Endometrial microvascular endothelial cells (primary cell): ENCODE measurements at regions not wholly inside any gene's neighbourhood (a gene's known extent, or its start where the extent isn't known, plus 50 kb on each side); places are given as distances from the start of the nearest gene placed in this dataset.

Experiments used
- in situ Hi-C: cut with HindIII; loops from 2 replicates; pipeline ENCODE4 v1.10.0; 2017; ENCODE audit warnings: low sequenced_read_pairs, low pct_unique_long_range_greater_than_20kb; ENCODE audit errors: inconsistent ontology term

DNA sequence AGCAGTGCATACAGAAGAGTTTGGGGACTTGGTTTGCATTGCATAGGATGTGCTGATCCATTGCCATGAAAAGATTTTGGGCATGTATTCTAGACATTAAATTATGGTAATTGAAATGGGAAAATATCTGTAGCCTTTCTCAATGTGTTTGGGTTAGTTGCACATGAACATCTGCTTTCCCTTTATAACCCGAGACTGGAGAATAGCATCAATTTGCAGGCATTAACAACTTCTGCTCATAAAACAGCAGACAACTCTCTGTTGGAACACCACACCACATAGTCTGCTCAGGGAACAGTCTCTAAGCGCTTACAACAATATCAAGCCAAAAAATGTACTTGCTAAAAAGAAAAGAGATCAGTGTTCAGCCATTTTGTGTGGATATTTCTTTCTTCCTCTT, 1391.1 kb upstream of the LRRTM3 start:
- in situ Hi-C loops: no loop called here

DNA sequence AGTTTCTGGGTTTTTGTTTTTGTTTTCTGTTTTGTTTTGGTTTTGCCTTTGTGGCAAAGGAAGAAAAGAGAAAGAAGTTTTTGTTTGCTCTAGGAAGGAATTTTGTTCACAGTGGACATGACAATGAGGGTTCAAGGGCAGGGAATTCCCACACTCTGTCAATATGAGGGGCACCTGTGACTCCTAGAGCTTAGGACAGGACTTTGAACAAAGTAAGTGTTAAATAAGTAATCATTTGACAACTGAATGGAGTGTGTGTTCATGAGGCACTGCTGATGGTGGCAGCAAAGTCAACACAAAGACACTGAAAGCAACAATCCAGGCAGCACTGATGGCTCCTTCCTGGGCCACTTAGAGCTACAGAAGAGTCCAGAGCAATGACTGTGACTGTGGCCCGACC, 1381.1 kb upstream of the LRRTM3 start:
- in situ Hi-C loops: no loop called here

DNA sequence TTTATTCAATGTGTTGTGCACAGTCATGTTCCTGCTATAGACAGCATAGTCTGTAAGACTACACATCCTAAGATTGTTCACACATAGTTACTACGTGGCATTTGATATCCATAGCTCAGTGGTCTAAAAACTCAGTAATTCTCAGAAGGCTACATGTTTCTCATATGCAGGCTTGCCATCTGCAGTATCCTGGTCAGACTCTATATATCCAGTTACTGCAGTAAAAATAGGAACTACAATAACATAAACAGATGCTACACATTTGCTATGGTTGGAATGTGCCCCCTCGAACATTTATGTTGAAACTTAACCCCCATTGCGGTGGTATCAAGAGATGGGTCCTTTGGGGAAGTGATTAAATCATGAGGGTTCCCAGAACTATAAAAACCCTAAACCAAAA, 1377.8 kb upstream of the LRRTM3 start:
- in situ Hi-C loops: no loop called here

DNA sequence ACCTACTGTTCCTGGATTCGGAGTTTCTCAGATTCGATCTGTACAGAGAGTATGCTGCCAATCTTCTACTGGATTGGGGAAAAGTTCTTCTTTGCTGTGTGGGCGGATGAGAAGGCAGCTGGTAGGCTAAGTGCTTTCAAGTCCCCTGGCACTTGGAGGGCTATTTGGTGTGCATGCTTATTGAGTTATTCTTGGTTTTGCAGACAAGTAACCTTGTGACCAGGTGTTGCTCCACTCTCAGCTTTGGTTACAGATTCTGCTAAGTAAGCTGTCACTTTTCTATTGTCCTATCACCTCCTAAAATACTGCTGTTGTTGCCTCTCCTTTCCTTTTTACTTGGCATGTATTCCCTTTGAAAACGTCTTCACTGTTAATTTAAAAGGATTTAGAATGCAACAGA, 1375.1 kb upstream of the LRRTM3 start:
- in situ Hi-C loops: no loop called here

DNA sequence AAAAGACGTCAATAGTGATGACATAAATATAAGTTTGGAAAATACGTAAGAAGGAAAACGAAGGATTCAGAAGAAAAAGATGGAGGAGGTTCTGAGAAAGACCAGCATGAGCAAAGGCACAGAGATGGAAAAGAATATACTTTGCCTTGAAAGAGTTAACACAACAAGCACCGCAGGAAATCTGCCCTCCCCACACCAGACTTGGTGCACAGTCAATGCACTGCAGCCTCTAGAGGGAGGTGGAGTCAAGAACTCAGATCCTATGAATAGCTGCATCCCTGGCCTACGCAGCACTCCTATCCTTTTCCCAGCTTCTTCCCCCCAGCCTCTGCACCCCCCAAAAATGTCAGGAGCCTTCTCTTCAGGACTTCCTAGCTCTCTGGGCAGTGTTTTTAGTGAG, 1370.6 kb upstream of the LRRTM3 start:
- in situ Hi-C loops: no loop called here

DNA sequence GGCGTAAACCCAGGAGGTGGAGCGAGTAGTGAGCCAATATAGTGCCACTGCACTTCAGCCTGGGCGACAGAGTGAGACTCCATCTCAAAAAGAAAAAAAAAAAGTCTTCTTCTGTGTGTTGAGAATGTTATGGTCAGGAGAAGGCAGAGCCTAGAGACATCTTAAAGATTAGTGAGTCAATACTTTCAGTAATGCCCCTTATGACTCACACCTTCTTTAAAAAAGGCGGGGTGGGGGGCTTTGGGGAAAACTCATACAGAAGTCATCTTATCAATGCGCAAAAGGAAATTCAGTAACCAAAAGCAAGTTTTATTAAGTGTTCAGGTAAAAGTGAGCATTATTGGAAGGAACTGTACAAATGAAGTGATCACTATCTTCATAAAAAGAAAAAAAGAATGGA, 1369.8 kb upstream of the LRRTM3 start:
- in situ Hi-C loops: no loop called here

DNA sequence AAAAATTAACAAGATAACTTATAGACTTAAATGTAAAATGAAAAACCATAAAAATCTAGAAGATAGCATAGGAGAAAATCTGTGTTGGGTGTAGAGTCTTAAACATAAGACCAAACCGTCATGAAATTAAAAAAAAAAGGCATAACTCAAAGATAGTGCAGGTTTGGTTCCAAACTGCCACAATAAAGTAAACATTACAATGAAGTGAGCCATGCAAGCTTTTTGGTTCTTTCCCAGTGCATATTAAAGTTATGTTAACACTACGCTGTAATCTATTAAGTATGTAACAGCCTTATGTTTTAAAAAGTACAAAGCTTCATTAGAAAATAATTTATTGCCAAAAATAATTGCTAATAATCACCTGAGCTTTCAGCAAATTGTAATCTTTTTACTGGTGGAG, 1366.5 kb upstream of the LRRTM3 start:
- in situ Hi-C loops: no loop called here

DNA sequence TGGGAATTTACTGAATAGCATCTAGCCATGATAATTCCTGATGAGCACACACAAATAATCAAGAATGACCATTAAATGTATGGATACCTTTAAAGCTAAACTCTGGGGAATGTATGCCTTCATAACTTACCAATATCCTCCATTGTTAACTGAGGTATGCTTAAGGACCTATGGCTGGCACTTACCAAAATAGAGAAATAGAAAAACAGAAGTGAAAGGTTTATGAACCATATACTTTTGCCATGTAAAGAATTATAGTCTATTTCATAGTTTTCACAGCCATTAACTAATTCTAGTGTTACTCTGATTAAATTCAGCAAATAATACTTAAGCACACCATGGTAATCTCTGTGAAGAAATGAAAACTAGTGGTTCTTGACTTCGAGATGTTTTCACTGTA, 1360.6 kb upstream of the LRRTM3 start:
- in situ Hi-C loops: no loop called here

DNA sequence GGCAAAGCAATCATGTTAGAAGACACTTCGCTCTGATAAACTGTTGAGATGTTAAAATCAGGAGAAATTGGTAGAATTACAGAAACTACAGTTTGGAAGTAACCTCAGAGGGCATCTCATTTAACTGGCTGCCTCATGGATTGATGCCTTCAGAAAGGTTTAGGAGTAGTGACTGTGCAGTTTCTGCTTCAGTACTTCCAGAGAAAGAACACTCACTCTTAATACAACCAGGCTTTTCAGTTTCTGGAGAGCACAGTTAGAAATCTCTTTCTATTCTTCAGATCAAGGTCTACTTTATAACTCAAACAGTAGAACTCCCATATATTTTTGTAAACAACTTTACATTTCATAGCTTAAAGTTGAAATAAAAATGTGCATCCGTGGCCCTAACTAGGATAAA, 1358.9 kb upstream of the LRRTM3 start:
- in situ Hi-C loops: no loop called here

DNA sequence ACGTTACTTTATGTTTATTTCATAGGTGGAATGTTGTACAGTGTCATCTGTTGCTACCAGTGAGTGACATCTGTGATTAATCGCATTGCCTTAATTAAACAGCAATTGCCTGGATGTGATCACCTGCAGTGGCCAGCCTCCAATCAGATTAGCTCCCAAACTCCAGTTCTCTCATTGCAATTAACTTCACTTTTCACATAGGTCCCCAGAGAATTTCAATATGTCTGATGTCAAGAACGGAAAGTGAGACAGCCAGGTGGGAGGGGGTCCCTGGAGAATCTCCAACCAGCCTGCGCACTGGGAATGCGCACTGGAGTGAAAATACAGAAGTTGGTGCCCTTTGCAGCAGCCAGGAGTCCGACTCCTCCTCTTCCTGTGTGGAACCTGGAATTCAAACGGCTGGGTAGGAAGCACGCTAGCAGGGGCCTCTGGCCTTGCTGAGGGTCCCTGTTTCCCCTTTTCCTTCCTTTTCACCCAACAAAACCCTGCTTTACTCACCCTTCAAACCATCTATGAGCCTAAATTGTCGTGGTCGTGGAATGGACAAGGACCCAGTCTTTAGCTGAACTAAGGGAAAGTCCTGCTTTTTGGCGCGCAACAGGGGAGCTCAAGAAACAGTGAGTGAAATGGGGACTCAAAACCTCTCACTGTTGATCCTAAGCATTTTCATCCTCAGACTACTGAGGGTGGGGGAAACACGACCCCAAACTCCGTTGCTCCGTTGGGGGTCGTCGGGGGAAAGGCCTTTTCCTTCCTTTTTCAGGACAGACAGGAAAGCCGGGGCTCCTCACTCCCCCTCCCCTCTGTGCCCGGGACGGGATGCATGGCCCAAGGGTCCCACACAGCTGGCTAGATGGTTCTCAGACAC, 1355.5 kb upstream of the LRRTM3 start:
- in situ Hi-C loops: no loop called here

DNA sequence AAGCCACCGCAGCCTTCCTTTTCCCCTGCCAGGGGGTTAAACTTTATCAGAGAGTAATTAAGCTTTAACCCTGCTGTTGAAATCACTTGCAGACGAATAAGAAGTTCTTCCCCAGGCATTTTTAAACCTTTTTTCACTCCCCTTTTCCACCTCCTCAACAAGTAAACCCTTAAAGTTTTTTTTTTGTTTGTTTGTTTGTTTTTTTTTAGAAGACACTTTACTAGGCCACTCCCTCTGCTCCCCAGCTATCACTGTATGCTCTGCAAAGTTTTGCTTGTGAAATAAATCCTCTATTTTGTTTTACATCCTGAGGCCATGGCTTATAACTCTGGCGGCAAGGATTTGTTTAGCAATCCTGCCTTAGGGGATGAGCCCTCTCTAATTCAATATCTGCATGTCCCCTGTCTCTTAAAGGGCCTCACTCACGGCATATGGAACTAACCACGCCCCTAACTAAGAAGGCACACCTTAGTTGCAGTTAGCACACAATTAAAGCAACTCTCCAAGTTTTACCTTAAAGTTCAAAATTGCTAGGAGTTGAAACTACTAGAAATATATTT, 1354.7 kb upstream of the LRRTM3 start:
- in situ Hi-C loops: no loop called here

DNA sequence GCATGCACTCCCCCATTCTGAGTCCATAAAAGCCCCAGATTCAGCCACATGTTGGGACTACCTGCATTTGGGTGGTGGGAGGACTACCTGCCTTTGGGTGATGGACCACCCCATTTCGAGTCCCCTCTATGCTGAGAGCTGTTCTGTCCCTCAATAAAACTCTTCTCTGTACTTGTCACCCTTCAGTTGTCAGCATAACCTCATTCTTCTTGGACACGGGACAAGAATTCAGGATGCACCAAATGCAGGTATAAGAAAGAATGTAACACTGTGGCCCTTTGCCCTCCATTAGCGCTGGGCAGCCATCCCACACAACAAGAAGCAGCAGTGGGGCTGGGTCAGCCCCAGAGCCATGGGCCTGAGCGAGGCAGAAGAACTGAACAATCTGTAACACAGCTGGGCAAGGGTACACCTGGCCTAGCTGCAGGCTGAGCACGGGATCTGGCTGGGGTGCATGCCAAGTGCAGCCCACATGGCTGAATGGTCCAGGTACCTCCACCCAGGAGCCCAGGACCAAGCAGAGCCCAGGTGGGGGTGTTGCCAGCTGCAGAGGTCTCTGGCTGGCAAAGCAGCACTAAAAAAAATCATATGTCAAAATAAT, 1344.3 kb upstream of the LRRTM3 start:
- in situ Hi-C loops: no loop called here

DNA sequence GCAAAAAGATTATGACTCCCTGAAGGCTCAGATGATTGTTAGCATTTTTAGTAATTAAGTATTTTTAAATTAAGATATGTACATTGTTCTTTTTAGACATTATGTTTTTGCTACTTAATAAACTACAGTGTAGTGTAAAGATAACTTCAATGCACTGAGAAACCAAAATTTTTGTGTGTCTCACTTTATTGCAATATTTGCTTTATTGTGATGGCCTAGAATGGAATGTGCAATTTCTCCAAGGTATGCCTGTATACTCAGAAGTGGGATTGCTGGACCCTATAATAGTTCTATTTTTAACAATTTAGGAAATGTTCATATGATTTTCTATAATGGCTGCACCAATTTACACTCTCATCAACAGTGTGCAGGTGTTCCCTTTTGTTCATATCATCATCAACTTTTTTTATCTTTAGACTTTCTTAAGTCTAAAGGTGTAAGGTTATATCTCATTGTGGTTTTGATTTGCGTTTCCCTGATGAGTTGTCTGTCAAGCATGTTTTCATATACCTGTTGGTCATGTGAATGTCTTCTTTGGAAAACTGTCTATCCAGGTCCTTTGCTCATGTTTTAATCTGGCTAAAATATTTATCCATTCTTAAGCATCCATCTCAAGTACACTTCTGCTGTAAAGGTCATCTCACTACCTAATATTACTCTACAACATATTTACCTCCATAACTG, 1323.5 kb upstream of the LRRTM3 start:
- in situ Hi-C loops: no loop called here

DNA sequence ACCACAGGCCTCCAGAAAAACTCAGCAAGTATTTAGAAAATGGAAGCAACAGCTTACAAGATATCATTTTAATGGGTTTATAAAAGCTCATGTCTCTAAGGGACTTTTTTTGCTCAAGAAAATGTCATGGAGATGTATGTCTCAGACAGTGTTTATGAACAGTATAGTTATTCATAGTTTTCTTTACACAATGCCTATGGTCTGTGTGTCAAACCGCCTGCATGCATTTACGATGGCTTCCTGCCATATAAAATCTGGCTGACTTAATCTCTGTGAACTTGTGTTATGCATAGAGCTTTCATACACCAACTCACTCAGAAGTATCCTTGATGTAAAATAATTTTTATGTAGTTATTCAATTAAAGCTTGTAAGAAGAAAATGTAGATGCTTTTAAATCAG, 1314.2 kb upstream of the LRRTM3 start:
- in situ Hi-C loops: no loop called here

DNA sequence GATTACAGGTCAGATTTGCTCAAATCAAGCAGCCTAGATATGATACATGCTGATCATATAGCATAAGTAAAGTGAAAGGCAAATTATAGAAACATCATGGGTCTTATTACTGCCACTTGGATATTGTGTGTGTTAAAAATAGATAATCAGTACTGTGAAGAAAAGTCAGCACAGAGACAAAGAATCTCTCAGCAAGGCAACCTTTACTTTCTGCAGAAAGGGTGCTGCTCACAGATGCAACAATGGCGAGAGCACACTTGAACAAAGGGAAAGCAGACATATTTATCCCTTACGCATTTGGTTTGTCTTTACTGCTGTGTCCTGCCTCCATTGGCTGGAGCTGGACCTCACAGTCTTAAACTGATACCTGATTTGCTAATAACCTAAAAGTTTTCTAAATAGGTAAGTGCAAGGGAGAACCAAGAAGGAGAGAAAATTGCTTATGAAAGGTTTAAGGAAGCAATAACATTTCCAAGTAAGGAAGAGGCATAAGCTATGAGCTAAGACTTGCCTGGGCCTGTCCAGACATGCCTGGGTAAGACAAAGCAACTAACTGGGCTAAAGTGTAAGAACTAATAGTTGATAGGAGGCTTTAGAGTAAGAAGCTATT, 1310.8 kb upstream of the LRRTM3 start:
- in situ Hi-C loops: no loop called here

DNA sequence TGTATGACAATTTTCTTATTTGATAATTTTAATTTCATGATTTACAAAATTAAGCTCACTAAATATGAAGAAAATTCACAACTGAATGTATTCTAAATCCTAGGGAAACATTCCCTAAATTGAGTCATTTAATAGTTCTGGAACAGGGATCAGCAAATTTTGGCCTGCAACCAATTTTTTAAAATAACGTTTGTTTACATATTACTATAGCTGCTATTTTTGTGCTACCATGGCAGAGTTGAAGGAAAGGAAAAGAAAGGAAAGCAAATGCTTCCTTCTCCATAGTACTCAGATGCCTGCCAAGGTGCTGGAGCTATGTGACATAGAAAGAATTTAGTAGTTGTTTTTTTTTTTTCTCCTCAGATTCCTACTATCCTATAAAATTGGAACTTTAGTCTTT, 1307.7 kb upstream of the LRRTM3 start:
- in situ Hi-C loops: no loop called here

DNA sequence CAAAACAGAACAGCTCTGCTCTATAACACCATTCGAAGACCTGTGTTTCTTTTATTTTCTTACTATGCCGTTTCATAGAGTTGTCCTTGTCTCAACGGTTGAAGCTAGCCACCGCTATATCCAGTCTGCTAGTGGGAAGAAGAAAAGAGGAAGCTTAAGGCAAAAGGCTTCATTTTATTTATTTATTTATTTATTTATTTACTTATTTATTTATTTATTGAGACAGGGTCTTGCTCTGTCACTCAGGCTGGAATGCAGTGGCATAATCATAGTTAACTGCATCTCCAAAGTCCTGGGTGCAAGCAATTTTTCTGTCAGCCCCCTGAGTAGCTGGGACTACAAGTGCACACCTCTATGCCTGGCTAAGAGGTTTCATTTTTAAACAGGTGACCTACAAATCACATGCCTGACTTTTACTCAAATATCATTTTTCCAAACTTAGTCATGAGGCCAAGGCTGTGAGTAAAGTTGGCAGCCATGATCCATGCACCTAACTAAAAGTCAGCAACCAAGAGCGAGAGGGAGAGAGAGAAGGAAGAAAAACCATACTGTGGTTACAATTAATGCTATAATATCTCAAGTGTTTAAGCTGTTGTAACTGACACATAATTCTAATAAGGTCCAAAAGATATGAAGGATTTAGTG, 1305.3 kb upstream of the LRRTM3 start:
- in situ Hi-C loops: no loop called here

DNA sequence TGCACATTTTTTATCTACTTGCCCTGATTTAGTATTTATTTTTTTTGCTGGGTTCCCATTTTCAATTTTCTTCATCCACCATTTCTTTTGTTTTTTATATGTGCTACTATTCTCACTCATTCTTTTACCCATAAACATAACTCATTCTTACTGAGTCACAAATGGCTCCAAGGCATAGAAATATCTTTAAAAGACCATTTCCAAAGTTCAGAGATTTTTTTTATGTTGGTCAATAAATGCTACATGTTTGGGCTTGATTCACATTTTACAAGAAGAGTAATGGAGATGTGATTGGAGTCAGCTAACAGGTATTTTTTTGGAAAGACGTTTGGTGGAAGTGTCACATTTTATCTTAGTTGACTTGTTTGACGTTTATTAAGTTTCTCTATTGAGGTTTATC, 1303.2 kb upstream of the LRRTM3 start:
- in situ Hi-C loops: no loop called here

DNA sequence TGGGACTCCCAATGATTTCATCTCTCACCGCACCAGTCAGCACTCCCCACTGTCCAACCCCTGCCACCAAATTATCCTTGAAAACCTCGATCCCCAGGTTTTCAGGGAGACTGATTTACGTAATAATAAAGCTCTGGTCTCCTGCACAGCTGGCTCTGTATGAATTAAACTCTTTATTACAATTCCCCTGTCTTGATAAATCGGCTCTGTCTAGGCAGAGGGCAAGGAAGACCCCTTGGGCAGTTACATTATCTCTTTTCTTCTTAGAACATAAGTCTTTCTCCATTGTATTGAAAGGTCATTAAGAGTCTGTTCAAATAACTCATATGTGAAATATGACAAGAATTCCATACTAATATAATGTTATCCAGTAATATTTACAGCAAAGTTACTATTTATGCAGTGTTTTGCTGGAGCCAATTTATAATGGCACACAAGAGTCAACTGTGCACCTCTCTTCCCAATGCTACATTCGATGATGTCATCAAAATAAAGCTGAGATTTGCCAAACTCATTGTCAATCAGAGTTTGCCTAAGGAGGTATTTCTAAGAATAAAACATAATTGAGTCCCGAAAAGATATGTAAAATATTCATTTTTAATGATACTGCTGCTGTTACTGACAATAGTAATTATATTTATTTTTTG, 1297.2 kb upstream of the LRRTM3 start:
- in situ Hi-C loops: no loop called here
